ENCODE measurements at regions not wholly inside any gene's neighbourhood (a gene's known extent, or its start where the extent isn't known, plus 50 kb on each side); places are given as distances from the start of the nearest gene placed in this dataset.
"Not testable (repeated sequence)": the region's sequence is repeated elsewhere in the genome, so short reads cannot be mapped to it uniquely, and the experiment has no call there.

DNA sequence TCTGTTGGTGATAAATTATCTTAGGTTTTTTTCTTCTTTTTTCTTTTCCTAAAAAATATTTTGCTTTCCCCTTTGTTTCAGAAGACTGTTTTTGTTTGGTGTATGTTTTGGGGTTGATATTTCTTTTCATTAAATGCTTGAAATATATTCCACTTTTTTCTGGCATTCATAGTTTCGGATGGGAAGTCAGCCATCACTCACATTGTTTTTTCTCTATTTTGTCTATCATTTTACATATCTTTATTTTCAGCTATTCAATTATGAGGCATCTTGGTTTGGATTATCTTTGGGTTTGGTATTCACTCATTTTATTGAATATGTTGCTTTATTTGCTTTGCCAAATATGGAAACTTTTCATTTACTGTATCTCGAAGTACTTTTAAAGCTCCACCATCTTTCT, 600.5 kb upstream of the EYS start:
- no peak for DNase-seq

DNA sequence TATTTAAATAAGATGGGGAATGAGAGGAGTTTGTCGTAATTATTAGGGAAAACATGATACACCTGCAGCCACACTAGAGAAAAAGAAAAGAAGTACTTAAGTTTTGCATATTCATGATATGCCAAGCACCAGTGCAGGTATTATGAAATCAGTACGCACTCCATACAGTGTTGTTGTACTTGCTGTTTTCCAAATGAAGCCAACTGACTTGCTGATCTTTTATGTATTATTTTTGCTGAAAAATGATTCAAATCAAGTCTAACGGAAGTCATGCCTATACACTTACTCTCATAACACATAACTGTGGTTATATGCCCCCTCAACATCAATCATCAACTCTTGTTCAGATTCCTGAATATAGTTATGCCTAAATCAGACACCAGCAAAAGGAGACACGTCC, 584.9 kb upstream of the EYS start:
- DNase-seq: no peak

DNA sequence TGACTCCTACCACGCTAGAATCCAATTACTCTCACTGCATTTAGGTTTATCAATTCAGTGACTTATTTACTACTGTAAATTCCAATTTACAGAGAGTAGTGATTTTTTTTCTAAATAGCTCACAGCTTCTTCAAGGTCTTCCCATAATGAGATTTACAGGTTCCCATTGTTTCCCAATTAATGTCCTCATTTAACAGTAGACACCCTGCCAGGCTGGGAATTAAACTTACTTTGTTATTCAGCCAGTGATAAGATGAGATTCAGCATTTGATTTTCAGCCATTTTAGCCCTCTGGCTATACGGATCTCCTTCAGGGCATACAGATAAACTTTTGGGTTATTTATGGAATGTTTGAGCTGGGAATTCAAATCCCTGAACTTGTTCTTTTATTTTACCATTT, 582.9 kb upstream of the EYS start:
- DNase-seq: no peak

DNA sequence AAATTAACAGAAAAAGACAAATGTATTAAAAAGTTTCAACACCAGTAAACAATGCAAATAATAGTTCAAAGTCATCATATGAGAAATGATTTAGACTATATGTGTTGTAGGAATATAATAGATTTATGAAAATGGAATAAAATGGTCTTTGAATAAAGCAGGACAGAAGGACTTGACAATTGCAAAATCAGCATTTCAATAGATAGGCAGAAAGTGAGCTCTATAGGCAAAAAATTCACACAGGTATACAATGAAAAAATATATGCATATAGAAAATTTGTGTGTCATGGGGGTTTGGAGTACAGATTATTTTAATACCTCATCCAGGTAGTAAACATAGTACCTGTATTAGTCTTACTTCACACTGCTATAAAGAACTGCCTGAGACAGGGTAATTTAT, 571.1 kb upstream of the EYS start:
- DNase-seq: no peak

DNA sequence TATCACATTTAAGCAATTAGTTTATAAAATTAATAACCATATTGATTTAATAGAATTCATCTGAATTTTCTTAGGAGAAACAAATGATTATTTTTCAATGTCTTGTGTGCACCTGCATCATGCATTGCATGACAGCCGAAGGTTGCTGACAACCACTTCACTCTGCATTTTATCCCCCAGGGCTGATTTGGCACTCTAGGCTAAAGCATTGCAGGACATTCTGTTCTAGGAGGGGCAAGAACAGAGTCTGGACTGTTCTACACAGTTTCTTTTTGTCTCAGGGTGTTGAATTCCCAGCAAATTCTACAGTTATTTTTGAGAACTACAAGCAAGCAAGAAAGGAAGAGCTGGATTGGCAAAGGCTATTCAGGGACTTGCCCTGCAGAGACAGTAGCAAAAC, 570.4 kb upstream of the EYS start:
- no peak for DNase-seq

DNA sequence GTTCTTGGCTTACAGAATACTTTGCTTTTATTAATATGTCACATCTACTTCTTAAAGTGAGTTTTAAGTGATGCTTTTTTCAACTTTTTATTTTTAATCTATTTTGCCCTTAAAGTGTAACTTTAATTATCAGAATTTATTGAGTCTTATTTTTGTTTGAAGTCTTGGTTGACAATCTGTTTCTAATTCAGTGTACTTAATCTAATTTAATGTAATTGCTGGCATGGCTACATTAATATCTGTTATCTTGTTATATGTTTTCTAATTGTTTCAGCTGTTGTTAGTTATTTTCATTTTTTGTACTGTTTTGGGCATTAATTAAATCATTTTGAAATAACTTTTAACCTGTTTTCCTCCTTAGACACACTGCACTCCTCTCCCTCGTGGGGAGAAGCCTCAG, 558.7 kb upstream of the EYS start:
- no peak for DNase-seq

DNA sequence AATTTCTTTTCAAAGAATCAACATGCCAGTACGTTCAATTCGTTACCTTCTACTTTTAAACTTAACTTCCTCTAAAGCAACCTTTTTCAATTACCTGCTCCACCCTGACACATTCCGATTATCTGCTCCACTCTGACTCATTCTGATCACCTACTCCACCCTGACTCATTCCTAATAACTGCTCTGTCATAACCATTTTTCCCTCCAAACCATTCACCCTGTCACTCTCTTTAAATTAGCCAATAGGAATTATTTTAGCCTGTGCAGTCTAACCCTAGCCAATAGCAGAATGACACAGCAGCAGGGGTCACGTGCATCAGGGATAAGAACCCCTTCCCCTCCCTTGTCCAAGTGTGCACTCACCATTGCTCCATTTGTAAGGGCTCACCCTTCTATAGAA, 557.4 kb upstream of the EYS start:
- no peak for DNase-seq

DNA sequence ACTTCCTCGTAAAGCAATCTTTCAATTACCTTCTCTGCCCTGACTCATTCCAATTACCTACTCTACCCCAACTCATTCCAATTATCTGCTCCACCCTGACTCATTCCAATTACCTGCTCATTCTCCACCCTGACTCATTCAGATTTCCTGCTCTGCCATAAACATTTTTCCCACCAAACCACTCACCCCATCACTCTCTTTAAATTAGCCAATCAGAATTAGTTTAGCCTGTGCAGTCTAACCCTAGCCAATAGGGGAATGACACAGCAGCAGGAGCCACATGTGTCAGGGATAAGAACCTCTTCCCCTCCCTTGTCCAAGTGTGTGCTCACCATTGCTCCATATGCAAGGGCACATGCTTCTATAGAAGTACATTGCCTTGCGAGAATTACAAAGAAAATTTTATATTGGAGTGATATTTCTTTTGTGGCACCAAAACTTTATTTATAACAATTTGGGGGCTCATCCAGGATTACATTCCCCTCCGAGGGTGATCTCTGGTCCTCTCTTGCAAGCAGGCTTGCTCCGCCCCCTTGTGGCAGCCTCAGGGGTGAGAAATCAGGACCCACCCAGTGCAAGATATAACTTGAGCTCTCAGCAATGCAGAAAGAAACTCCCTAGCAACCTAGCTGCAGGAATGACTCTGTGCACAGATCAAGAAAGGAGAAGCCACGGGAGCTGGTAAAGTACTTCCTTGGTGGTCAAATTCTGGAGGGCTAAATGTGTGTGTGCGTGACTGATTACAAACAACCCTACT, 551.9 kb upstream of the EYS start:
- not testable (repeated sequence) for DNase-seq

DNA sequence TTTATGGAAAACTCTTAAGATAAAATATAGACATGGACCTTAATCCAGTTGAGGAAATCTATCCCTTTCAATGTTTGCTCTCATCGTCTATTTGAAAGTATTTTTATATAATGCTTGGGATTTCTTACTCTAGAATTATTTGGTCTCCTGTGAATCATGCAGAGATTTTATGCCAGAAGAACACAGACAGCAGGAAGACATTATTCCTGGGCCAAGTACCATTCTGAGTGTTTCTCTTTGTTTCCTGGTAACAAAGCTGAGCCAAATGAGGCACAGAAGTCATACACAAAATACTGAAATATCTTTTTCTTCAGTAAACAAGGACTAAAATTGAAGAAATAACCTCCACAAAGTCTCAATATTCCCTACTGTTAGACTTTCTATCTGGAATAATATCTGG, 538.2 kb upstream of the EYS start:
- DNase-seq: no peak

DNA sequence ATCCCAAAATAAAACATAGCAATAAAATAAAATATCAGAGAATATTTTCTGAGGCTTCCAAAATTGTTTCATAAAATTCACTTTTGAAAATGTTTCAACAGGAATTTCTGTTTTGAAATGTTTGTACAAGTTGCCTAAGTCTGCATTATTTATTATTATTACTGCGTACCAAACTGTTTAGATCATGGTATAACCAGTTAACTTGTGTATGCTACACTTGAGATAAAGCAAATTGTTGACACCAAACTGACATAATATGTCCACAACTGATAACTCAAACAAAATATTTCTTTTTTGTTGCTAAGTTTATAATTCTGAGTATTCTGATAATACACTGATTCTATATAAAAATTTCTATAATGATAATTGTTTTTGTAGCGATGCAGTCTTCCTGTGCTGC, 531.8 kb upstream of the EYS start:
- DNase-seq: no peak

DNA sequence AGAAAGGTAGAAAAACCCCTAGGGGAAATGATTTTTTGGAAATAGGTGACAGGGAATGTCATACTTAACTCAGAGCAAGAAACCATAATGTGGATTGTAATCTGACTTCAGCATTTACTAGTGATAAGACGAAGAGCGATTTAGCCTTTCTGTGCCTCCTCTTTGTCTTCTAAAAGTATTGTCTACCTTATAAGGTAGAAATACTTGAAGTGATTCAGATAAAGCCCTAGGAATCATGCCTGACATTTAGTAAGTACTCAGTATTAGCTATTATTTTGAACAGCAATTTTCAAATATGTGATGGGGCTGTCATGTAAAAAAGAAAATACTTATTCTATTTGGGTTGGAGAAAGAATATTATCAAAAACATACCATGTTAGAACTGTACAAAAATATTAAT, 525.9 kb upstream of the EYS start:
- DNase-seq: no peak

DNA sequence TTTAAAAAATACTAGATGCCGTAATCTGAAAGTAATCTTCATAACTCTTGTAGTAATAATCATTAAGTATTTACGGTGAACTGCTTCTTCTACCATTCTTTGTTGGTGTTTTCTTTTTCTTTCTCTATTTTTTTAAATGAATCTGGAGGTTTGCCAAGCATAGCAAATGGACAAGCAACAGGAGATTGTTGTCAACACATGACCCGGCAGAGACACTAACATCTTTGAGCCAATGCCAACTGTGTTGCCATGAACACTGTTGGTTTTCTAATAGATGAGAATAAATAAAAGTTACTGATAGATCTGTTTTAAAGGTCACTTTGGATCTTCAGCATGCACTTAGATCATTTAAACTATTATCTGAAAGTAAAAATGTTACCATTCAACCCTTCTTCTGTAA, 523.6 kb upstream of the EYS start:
- no peak for DNase-seq

DNA sequence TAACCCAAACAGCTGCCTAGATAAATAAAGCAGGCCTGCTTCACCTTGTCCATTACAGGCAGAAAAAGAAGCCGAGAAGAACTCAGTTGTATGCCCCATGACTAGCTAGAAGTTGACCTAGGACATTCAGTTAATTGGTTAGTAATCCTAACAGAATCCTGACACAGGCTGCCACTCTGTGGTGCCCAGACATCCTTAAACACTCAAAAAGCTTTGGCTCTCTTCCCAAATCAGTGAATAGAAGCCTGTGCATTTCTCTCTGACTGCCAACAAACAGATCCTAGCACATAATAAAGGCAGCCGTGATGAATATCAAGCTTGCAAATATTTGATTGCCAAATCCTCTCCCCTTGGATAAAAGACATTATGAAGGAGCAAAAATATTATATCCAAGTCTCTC, 519.1 kb upstream of the EYS start:
- no peak for DNase-seq

DNA sequence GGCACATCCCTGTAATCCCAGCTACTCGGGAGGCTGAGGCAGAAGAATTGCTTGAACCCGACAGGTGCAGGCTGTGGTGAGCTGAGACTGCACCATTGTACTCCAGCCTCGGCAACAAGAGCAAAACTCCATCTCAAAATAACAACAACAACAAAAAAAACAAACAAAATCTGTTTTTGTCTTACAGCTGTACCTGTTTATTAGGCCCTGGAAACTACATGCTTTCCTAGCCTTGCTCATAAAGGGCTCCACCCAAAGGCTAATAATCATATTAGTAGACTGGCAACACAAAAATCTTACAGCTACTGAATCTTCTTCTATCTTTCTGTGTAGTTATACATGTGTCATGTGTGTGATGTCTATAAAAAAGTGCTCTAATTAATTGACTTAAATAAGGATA, 503.9 kb upstream of the EYS start:
- DNase-seq: no peak

DNA sequence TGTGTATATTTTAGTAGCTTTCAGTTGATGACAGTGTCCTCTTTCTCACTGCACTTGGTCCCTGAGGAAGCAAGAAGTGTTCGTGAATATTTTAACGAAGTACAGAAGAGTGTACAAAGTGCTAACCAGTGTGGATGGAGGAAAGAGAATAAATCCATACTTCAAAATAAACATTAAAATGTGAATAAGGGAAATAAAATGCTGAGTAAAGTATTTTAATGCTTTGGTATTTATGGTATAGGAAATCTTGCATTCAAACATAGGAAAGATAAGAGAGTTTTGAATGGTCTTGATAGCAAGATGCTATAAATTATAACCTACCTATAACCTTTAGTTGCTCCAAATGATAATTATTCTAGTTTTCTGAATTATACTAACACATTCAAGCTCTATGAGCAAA, 493.4 kb upstream of the EYS start:
- DNase-seq: no peak

DNA sequence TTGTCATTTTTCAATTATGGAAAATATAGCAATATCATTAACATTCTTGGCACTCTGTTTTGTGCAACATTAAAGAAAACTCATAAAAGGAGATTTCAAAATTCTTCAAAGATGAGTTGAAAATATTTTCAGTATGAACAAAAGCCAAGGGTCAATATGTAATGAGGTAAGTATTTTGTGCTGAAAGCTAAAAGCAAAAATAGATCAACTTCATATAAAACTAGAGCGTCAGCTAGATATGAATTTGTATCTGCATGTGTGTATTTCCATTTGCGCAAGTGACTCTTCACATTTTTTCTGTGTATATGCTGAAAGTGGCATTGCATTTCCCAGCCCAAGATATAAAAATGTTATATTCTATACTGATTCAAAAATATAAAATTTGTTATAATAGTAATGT, 492.1 kb upstream of the EYS start:
- DNase-seq: no peak

DNA sequence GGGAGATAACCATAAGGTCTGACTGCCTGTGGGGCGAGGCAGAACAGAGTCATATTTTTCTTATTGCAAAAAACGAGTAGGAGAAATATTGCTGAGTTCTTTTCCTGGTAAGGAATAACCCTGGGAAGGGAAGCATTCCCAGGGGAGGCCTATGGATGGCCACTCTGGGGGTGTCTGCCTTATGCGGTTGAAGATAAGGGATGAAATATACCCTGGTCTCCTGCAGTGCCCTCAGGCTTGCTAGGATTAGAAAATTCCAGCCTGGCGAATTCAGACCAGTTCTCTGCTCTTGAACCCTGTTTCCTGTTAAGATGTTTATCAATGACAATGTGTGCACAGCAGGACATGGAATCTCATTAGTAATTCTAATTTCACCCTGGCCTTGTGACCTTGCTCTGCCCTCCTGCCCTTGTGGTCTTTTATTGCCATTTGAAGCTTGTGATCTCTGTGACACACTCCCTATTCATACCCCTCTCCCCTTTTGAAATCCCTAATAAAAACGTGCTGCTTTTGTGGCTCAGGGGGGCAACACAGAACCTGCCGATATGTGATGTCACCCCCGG, 491.1 kb upstream of the EYS start:
- no peak for DNase-seq

DNA sequence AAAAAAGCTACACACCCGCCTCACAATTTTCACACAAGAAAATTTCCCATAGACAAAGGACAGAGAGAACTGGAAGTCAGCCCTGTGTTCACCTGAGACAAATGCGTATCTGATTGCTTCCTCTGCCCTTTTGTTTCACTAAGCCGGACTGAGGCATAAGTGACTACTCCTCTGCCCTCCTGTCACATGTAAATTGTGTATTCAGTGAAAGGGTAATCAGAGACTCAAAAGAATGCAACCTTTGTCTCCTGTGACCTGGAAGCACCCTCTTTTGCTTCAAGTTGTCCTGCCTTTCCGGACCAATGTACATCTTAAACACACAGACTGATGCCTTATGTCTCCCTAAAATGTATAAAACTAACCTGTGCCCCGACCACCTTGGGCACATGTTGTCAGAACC, 483.8 kb upstream of the EYS start:
- DNase-seq: no peak

DNA sequence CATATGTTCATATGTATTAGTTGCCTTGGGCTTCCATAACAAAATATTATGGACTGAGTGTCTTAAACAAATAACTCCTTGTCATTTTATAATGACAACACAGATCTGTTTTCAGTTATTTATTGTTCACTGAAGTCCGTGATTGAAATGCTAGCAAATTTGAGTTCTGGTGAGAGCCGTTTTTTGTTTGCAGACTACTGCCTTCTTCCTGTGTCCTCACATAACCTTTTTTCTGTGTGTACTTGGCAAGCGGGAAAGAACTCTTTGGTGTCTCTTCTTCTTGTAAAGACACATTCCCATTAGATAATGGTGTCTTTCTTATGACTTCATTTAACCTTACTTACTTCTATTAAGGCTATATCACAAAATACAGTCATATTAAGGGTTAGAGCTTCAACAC, 482.9 kb upstream of the EYS start:
- DNase-seq: no peak

DNA sequence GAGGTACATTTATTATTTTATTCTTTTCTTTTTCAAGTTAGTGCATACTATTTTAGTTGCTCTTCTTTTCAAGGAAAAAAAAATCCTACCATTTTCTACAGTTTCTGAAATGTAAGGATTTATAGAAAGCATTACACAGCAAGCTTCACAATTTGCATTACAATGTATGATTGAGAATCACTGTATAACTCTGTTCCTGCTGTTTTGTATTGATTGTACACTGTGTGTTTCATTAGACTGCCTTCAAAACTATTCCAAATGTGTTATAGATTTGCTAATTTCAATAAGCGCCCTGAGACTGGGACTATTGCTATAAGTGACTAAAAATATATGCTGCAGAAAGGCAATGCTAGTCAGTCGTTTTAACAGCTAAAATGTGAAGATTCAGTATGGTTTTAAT, 479.7 kb upstream of the EYS start:
- DNase-seq: no peak

DNA sequence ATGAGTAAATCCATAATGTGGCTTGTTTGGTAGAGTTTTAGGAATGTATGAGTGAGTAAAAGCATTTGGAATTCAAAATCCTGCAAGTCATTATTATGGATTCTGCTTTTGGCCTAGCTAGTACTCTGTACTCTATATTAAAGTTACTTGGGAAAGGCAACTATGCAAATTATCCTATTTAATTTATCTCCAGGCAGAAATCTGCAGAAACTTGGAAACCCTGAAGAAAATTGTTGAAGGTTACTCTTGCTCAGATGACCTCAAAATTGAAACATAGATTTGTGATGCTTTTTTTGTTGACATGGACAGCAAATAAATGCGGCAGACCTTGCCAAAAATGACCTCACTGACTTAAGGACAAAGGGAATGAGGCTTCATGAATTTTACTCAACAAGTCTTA, 477.1 kb upstream of the EYS start:
- DNase-seq: no peak

DNA sequence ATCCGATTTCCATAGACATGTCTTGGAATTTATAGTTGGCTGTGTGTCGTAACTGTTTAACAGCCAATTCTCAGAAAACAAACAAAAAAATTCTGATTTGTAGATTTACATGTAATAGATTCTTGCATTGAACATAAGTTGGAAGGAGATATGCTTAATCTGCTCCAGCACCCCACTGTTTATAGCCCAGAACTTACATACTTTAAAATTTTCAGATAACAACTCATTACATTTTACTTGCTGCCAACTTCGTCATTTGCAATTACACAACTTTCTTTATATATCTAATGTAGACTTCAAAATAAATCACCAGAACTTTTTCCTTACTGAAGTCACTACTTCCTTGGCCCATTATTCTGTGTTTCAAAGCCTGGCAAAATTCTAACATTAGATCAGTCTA, 472.3 kb upstream of the EYS start:
- no peak for DNase-seq

DNA sequence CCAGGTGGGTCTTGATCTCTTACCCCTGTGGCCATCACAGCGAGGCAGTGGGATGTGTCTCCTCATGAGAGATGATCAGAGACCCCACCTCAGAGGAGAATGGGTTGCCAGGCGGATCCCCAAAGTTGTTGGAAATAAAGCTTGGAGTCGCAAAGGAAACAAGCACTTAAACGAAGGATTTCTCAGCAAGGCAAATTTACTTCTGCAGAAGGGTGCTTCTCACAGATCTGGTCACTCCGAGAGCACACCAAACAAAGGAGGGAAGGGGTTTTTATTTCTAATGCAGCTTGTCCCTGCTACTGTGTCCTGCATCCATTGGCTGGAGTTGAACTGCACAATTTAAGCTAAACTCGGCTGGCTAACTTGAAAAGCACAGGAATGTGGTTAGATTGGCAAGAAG, 466.6 kb upstream of the EYS start:
- no peak for DNase-seq

DNA sequence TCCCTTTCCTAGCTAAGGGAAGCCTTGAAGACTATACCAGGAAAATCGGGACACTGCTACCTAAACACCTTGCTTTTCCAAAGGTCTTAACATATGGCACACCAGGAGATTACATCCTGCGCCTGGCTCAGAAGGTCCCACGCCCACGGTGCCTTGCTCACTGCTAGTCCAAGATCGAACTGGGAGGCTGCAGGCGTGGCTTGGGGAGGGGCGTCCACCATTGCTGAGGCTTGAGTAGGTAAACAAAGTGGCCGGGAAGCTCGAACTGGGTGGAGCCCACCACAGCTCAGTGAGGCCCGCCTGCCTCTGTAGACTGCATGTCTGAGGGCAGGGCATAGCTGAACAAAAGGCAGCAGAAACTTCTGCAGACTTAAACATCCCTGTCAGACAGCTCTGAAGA, 459.7 kb upstream of the EYS start:
- DNase-seq: not testable (repeated sequence)

DNA sequence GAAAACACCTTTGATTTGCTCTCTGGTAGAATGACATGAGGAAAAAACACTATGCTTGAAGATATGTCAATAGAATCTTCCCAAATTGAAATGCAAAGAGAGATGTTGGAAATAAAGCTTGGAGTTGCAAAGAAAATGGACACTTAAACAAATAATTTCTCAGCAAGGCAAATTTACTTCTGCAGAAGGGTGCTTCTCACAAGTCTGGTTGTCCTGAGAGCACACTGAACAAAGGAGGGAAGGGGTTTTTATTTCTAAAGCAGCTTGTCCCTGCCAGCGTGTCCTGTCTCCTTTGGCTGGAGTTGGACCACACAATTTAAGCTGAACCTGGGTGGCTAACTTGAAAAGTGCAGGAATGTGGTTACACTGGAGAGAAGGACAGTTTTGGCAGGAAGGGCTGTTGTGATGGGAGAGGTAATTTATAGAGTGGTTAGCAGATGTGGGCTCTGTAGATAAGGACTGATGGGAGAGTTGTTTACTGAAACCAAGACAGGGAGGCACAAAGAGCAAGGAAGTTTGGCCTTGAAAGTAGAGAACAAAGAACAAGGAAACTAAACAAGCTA, 454.6 kb upstream of the EYS start:
- no peak for DNase-seq

Data from GF-D8 (cell line).